IMR-90 (cell line): ENCODE measurements at regions not wholly inside any gene's neighbourhood (a gene's known extent, or its start where the extent isn't known, plus 50 kb on each side); places are given as distances from the start of the nearest gene placed in this dataset.

Experiments used
- ATAC-seq: fragments of 200-7000 bp; cut with Tn5 transposase; 2 replicates; pipeline ENCODE4 v1.9.1; 2020; ENCODE audit warnings: low read depth, mild to moderate bottlenecking, moderate library complexity
- BruUV-seq: library from RNA; stranded (reverse); fragments of 400-500 nt; replicated peaks from 2 replicates; lab custom pipeline; 2021; lab: Mats Ljungman, UMichigan
- CTCF ChIA-PET: fragments of 300-600 bp; formaldehyde crosslinking; extraction: SDS; loops from one replicate; lab custom pipeline; 2021; ENCODE audit warnings: antibody characterized with exemption; lab: Yijun Ruan, JAX
- POLR2A ChIA-PET: fragments of 300-600 bp; sonication (Branson Sonifier 250); formaldehyde crosslinking; loops from one replicate; lab custom pipeline; 2022; ENCODE audit warnings: antibody characterized with exemption; ENCODE audit not compliant: unreplicated experiment; lab: Charles Lee
- DNase-seq: peaks from one replicate; pipeline ENCODE4 v3.0.0; 2013
- H2AFZ ChIP-seq: replicated peaks from 2 replicates; pipeline ENCODE3; 2013; ENCODE audit warnings: low read length, mild to moderate bottlenecking; ENCODE audit not compliant: poor library complexity
- H2AK5ac ChIP-seq: 2 replicates; pipeline ENCODE4 v1.6.1; 2013; ENCODE audit warnings: low read depth, low read length, inconsistent platforms
- H2AK9ac ChIP-seq: replicated peaks from 2 replicates; pipeline ENCODE3; 2013; ENCODE audit warnings: mild to moderate bottlenecking, low read depth, low read length, moderate library complexity; ENCODE audit not compliant: poor library complexity
- H2BK120ac ChIP-seq: 2 replicates; pipeline ENCODE4 v1.6.1; 2013; ENCODE audit warnings: low read depth, low read length, inconsistent platforms
- H2BK15ac ChIP-seq: 3 replicates; pipeline ENCODE4 v1.6.1; 2013; ENCODE audit warnings: low read depth, low read length, inconsistent platforms
- H2BK20ac ChIP-seq: 2 replicates; pipeline ENCODE4 v1.6.1; 2013; ENCODE audit warnings: low read depth, mild to moderate bottlenecking, inconsistent platforms, low read length, moderate library complexity
- H2BK5ac ChIP-seq: 2 replicates; pipeline ENCODE4 v1.6.1; 2013; ENCODE audit warnings: mild to moderate bottlenecking, low read depth, low read length, inconsistent platforms; ENCODE audit not compliant: poor library complexity, severe bottlenecking
- H3K14ac ChIP-seq: replicated peaks from 2 replicates; pipeline ENCODE4 v1.6.1; 2013; ENCODE audit warnings: low read depth, low read length, inconsistent platforms
- H3K18ac ChIP-seq: 2 replicates; pipeline ENCODE4 v1.6.1; 2013; ENCODE audit warnings: low read depth, low read length, control low read depth
- H3K23ac ChIP-seq: 2 replicates; pipeline ENCODE4 v1.6.1; 2013; ENCODE audit warnings: low read depth, low read length, inconsistent platforms
- H3K27ac ChIP-seq: 2 replicates; pipeline ENCODE4 v1.5.1; 2013; ENCODE audit warnings: mild to moderate bottlenecking, control low read depth, low read length; ENCODE audit not compliant: insufficient read depth
- H3K27me3 ChIP-seq: 2 replicates; pipeline ENCODE4 v1.6.1; 2013; ENCODE audit warnings: low read length; ENCODE audit not compliant: control insufficient read depth, insufficient read depth
- H3K36me3 ChIP-seq: 2 replicates; pipeline ENCODE4 v1.6.1; 2013; ENCODE audit warnings: low read length, mixed read lengths; ENCODE audit not compliant: control insufficient read depth, insufficient read depth
- H3K4ac ChIP-seq: 2 replicates; pipeline ENCODE4 v1.6.1; 2013; ENCODE audit warnings: low read depth, low read length, inconsistent platforms
- H3K4me1 ChIP-seq: 2 replicates; pipeline ENCODE4 v1.6.1; 2013; ENCODE audit warnings: low read length, mixed read lengths; ENCODE audit not compliant: control insufficient read depth, insufficient read depth
- H3K4me2 ChIP-seq: 2 replicates; pipeline ENCODE4 v1.6.1; 2013; ENCODE audit warnings: low read depth, mild to moderate bottlenecking, control low read depth, low read length, moderate library complexity
- H3K4me3 ChIP-seq: 2 replicates; pipeline ENCODE4 v1.5.1; 2013; ENCODE audit warnings: low read depth, mild to moderate bottlenecking, control low read depth, low read length, moderate library complexity; ENCODE audit not compliant: insufficient read depth
- H3K56ac ChIP-seq: 2 replicates; pipeline ENCODE4 v1.6.1; 2013; ENCODE audit warnings: low read length, inconsistent platforms; ENCODE audit not compliant: insufficient read depth; ENCODE audit errors: extremely low read depth
- H3K79me1 ChIP-seq, 2 experiments: 2 replicates each; pipeline ENCODE4 v1.6.1; 2013; ENCODE audit warnings: low read length in 2 of 2, inconsistent platforms in 1 of 2, low read depth in 1 of 2
- H3K9ac ChIP-seq: 2 replicates; pipeline ENCODE4 v1.6.1; 2013; ENCODE audit warnings: low read depth, low read length, control low read depth
- H3K9me1 ChIP-seq: 2 replicates; pipeline ENCODE4 v1.6.1; 2013; ENCODE audit warnings: low read length, inconsistent platforms; ENCODE audit not compliant: insufficient read depth
- H3K9me3 ChIP-seq: 2 replicates; pipeline ENCODE4 v1.6.1; 2013; ENCODE audit warnings: low read length; ENCODE audit not compliant: control insufficient read depth, insufficient read depth
- H4K20me1 ChIP-seq: 2 replicates; pipeline ENCODE4 v1.6.1; 2013; ENCODE audit warnings: low read length, inconsistent platforms; ENCODE audit not compliant: insufficient read depth
- H4K5ac ChIP-seq: 2 replicates; pipeline ENCODE4 v1.6.1; 2013; ENCODE audit warnings: mild to moderate bottlenecking, low read depth, low read length, control low read depth
- H4K8ac ChIP-seq, 2 experiments: 2 replicates each; pipeline ENCODE4 v1.6.1; 2013; ENCODE audit warnings: low read depth in 2 of 2, low read length in 2 of 2, control low read depth in 1 of 2, inconsistent platforms in 1 of 2
- H4K91ac ChIP-seq: 2 replicates; pipeline ENCODE4 v1.6.1; 2013; ENCODE audit warnings: low read depth, low read length, inconsistent platforms; ENCODE audit not compliant: insufficient read depth
- BHLHE40 ChIP-seq: fragments of 150-350 bp; IDR thresholded peaks from 2 replicates; pipeline ENCODE4 v1.6.1; 2016; ENCODE audit warnings: mild to moderate bottlenecking, low read depth, low read length
- FOS ChIP-seq: fragments of 150-350 bp; IDR thresholded peaks from 2 replicates; pipeline ENCODE4 v1.6.1; 2016; ENCODE audit warnings: low read depth, low read length
- MAFK ChIP-seq: IDR thresholded peaks from 2 replicates; pipeline ENCODE4 v1.6.1; 2012; ENCODE audit warnings: low read depth, low read length, improper control_type of control experiment
- MXI1 ChIP-seq: IDR thresholded peaks from 2 replicates; pipeline ENCODE4 v1.6.1; 2012; ENCODE audit warnings: low read depth, mild to moderate bottlenecking, low read length, moderate library complexity, borderline replicate concordance
- POLR2A ChIP-seq: IDR thresholded peaks from 2 replicates; pipeline ENCODE4 v1.6.1; 2012; ENCODE audit warnings: mild to moderate bottlenecking, low read depth, low read length
- WGBS, 2 experiments: methylation state at CpG; one replicate each; pipeline versions ENCODE4 v1.1.5 to v1.1.7; 2013; ENCODE audit warnings: missing lambda C conversion rate in 2 of 2; ENCODE audit not compliant: insufficient read length in 1 of 2; ENCODE audit errors: extremely low coverage in 2 of 2; 5-methylcytosine and 5-hydroxymethylcytosine counted together
- dilution Hi-C: fragments of 300-500 bp; cut with HindIII; formaldehyde crosslinking; loops from one replicate; pipeline ENCODE4 v1.14.3; 2018; ENCODE audit warnings: low sequenced_read_pairs; ENCODE audit not compliant: unreplicated experiment
- in situ Hi-C: fragments of 300-500 bp; cut with MboI; formaldehyde crosslinking; loops from 3 replicates; pipeline ENCODE4 v1.14.3; 2019; ENCODE audit warnings: low sequenced_read_pairs, inconsistent platforms, mixed read lengths
- intact Hi-C: fragments of 100-400 bp; cut with micrococcal nuclease; formaldehyde crosslinking; loops from 2 replicates; pipeline ENCODE4 v1.10.0; 2022
- TF ChIP-seq, protein P1 (sequence below): fragments of 150-350 bp; IDR thresholded peaks from 2 replicates; pipeline ENCODE4 v1.6.1; 2017; ENCODE audit warnings: mild to moderate bottlenecking, antibody characterized with exemption, low read length, low read depth

DNA sequence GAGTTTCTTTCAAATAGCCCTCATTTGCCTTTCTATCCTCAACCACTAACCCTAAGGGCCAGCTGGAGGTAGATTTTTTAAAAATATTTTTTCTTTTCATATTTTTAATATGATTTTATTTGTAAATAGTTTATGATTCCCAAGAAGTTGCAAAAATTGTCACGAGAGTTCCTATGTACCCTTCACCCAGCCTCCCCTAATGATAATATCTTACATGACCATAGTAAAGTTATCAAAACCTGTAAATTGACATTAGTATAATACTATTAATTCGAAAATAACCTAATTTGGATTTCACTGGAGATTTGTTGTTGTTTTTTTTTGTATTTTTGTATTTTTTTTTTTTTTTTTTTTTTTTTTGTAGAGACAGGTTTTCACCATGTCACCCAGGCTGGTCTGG lies 495.5 kb downstream of the MIAT start:
- Histone ChIP-seq H2BK5ac (no peak overlapping the region), H3K79me1 (no peaks in the 10 kb centered on the region), H2BK20ac (no peak overlapping the region), H3K56ac (no peak overlapping the region), H3K4ac (no peak overlapping the region), H2AK9ac (no peak overlapping the region), H4K5ac (no peak overlapping the region), H3K14ac (no peak overlapping the region), H4K8ac (no peak overlapping the region), H2BK15ac (no peak overlapping the region), H3K4me1 (peaks cover 4% of the 10 kb centered on the region; the same call in 1 of the 2 replicates), H2AK5ac (no peak overlapping the region), H3K9me1 (0 out of 2 replicates have a peak, but pooled peaks cover 7% of the 10 kb centered on the region), H3K4me3 (no peak overlapping the region), H3K27ac (no peak overlapping the region), H3K23ac (no peak overlapping the region), H4K91ac (no peak overlapping the region), H3K9ac (no peak overlapping the region), H3K4me2 (no peak overlapping the region), H2BK120ac (no peak overlapping the region), H2AFZ (no peak overlapping the region), H4K20me1 (no peaks in the 10 kb centered on the region), H3K9me3 (no peaks in the 10 kb centered on the region), H3K27me3 (peaks cover 13% of the 10 kb centered on the region), H3K36me3 (no peaks in the 10 kb centered on the region), H3K18ac (no peak overlapping the region)
- POLR2A ChIA-PET, result no interaction called here
- TF ChIP-seq POLR2A, result no peak
- no peak for TF ChIP-seq BHLHE40
- TF ChIP-seq MXI1, result no peak
- TF ChIP-seq FOS, result no peak
- TF ChIP-seq, protein P1, sequence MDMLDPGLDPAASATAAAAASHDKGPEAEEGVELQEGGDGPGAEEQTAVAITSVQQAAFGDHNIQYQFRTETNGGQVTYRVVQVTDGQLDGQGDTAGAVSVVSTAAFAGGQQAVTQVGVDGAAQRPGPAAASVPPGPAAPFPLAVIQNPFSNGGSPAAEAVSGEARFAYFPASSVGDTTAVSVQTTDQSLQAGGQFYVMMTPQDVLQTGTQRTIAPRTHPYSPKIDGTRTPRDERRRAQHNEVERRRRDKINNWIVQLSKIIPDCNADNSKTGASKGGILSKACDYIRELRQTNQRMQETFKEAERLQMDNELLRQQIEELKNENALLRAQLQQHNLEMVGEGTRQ, result no peak
- no peak for TF ChIP-seq MAFK
- BruUV-seq, result no TSS peak
- ATAC-seq (no peak), DNase-seq (no peak)
- intact Hi-C loops (no loop called here), dilution Hi-C loops (no loop called here), in situ Hi-C loops (no loop called here)
- WGBS, 2 experiments, result no CpG with 5 or more reads among the region's 2 CpGs
- CTCF ChIA-PET, result no interaction called here
